ENCODE measurements at regions not wholly inside any gene's neighbourhood (a gene's known extent, or its start where the extent isn't known, plus 50 kb on each side); places are given as distances from the start of the nearest gene placed in this dataset.
A peak's percentile ranks its signal among the peaks of the same experiment; 100 is the strongest.
"Not testable (repeated sequence)": the region's sequence is repeated elsewhere in the genome, so short reads cannot be mapped to it uniquely, and the experiment has no call there.

DNA sequence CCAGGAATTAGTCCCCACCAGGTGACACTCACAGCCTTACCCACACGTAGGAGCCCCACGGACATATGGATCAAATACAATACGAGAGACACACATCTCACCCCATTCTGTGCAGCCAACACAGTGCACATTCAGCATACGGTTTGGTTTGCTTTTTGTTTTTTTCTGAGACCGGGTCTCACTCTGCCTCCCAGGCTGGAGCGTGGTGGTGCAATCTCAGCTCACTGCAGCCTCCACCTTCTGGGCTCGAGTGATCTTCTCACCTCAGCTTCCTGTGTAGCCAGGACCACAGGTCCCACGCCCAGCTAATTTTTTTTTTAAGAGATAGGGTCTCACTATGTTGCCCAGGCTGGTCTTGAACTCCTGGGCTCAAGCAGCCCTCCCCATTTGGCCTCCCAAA is 102.8 kb downstream of the POTEB start:
- not testable (repeated sequence) for ATAC-seq; DNase-seq (ENCODE audit: low spot score)

- not testable (repeated sequence) for ATAC-seq; DNase-seq (ENCODE audit: low spot score)
These were observed 111.0 kb downstream of the POTEB start for GRCh38 chr15:21766524-21766923.

DNA sequence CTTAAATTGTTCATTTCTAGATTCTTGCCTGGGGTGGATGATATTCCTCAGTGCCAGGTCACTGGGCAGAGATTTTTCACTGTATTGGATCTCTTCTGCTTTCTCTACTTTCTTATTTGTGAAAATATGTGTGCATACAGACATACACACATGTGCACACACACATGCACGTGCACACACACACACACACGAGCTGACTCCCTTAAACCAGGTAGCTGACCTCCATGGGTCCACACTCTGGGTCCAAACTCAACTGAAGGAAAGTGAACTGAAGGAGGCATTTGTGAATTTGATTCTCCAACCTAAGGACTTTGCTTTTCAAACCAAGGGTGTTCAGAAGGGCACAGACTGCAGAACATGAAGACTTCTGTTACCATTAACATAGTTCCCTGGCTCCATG is 113.8 kb downstream of the POTEB start:
- not testable (repeated sequence) for DNase-seq (ENCODE audit: low spot score); ATAC-seq

DNA sequence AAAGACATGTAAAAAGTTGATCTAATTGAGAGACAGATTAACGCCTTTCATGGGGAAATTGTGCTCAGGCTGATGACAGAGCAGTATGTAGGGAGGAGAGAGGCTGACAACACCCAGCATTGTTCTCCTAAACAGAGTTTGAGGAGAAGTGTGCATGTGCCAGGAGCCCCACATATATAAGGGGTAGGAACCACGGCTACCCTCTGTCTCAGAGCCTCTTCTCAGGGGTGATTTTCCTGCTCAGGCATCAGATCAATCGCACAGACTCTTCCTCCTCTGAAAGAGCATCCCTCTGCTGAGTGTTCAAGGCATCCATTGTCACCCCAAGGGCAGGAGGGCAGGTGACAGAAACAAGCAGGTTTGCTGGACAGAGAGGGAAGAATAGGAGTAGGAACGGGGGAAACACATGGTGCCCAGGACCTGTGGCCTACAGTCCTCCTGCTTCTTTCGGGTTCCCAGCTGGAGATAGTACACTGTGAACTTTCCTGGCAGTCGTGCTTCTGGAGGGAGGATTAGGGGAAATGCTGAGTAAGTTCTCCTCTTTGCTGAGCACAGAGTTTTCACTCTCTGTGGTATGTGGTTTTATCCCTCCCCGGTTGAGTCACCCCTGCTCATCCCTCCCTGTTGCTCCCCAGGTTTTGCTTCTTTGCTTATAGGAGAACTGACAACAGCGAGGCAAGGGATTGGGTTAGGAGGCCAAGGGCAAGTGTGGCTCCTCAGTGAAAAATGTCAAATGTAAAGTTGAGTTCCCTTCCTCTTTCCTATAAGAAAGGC is 117.1 kb downstream of the POTEB start:
- not testable (repeated sequence) for ATAC-seq; DNase-seq (ENCODE audit: low spot score)

DNA sequence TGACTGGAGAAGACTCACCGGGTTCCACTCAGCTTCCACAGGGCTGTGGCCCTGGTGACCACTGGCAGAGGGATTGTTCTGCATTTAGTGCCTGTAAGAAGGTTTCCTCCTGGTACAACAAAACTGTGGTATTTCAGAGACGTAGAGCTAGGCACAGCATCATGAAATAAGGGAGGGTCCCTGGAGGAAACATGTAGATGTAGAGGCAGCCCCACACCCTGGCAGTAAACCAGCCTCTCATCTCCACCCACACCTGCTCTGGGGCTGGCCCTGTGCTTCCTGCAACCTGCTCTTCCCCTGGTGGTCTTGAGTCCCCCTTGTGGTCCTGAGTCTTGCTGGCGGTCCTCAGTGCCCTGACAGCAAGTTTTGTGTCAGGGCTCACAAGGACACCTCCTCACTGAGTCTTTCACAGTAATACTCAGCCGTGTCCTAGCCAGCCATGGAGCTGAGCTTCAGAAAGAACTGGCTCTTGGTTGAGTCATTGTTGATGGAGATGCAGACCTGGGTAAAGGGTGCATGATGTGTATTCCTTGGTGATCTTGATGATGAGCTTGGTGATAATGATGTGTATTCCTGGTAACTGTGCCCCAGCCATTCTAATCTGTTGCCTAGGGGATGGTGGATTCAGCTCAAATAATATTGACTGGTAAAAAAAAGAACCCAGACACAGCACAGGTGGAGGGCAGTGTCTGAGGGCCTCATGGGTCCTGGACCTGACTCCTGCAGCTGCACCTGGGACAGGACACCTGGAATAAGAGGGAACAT is 118.0 kb downstream of the POTEB start:
- not testable (repeated sequence) for ATAC-seq; DNase-seq (ENCODE audit: low spot score)

GRCh38 chr15:21753838-21754237 is 123.7 kb downstream of the POTEB start:
- not testable (repeated sequence) for DNase-seq (ENCODE audit: low spot score); ATAC-seq

DNA sequence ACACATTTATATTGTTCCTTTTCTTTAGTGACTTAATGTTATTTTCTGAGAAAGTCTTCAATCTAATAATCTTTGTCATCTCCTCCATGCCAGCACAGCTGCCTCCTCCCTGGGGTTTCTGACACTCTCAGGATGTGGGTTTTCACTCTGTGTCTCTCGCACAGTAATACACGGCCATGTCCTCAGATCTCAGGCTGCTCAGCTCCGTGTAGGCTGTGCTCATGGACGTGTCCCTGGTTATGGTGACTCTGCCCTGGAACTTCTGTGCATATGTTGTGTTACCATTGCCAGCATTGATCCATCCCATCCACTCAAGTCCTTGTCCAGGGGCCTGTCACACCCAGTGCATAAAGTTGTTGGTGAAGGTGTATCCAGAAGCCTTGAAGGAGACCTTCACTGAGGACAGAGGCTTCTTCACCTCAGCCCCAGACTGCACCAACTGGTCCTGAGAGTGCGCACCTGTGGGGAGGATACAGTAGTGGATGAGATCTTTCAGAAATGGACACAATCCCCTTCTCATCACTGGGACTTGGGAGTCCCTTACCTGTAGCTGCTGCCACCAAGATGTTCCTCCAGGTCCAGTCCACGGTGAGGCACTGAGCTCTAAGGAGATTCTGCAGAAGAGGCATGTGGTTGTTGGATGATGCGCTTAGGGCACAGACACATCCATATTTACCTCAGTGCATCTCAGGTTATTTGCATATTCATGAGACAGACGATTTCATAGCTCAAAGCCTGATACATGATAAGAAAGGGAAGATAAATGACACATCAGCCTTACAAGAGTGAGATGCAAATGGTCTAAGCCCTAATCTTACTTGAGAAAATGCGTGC is 125.2 kb downstream of the POTEB start:
- DNase-seq (ENCODE audit: low spot score); ATAC-seq: not testable (repeated sequence)

DNA sequence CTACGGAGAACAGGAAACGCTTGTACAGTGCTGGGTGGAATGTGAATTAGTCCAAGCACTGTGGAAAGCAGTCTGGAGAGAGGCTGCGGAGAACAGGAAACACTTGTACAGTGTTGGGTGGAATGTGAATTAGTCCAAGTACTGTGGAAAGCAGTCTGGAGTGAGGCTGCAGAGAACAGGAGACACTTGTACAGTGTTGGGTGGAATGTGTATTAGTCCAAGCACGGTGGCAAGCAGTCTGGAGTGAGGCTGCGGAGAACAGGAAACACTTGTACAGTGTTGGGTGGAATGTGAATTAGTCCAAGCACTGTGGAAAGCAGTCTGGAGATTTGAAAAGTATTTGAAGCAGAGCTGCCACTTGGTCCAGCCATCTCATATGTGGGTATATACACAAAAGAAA is 128.4 kb downstream of the POTEB start:
- ATAC-seq, result not testable (repeated sequence)

GRCh38 chr15:21744245-21744915 is 133.2 kb downstream of the POTEB start:
- not testable (repeated sequence) for DNase-seq (ENCODE audit: low spot score); ATAC-seq

More for the DNA sequence above, 128.4 kb downstream of the POTEB start:
- DNase-seq (ENCODE audit: low spot score), result not testable (repeated sequence)

GRCh38 chr15:21742067-21742466 is 135.5 kb downstream of the POTEB start:
- not testable (repeated sequence) for DNase-seq (ENCODE audit: low spot score); ATAC-seq

- ATAC-seq; DNase-seq (ENCODE audit: low spot score): not testable (repeated sequence)
These were observed 139.5 kb downstream of the POTEB start for GRCh38 chr15:21738003-21738402.

- not testable (repeated sequence) for DNase-seq (ENCODE audit: low spot score); ATAC-seq
These were observed 141.1 kb downstream of the POTEB start for GRCh38 chr15:21736443-21736842.

- not testable (repeated sequence) for DNase-seq (ENCODE audit: low spot score); ATAC-seq
These were observed 141.7 kb downstream of the POTEB start for GRCh38 chr15:21735837-21736236.

DNA sequence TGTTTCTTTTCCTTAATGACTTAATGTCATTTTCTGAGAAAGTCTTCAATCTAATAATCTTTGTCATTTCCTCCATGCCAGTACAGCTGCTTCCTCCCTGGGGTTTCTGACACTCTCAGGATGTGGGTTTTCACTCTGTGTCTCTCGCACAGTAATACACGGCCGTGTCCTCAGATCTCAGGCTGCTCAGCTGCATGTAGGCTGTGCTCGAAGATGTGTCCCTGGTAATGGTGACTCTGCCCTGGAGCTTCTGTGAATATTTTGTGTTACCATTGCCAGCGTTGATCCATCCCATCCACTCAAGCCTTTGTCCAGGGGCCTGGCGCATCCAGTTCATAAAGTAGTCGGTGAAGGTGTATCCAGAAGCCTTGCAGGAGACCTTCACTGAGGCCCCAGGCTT is 142.2 kb downstream of the POTEB start:
- not testable (repeated sequence) for DNase-seq (ENCODE audit: low spot score); ATAC-seq

- ATAC-seq, result peak; percentile 40
- DNase-seq (ENCODE audit: low spot score), result not testable (repeated sequence)
These were observed 146.0 kb downstream of the POTEB start for GRCh38 chr15:21731496-21731895.

DNA sequence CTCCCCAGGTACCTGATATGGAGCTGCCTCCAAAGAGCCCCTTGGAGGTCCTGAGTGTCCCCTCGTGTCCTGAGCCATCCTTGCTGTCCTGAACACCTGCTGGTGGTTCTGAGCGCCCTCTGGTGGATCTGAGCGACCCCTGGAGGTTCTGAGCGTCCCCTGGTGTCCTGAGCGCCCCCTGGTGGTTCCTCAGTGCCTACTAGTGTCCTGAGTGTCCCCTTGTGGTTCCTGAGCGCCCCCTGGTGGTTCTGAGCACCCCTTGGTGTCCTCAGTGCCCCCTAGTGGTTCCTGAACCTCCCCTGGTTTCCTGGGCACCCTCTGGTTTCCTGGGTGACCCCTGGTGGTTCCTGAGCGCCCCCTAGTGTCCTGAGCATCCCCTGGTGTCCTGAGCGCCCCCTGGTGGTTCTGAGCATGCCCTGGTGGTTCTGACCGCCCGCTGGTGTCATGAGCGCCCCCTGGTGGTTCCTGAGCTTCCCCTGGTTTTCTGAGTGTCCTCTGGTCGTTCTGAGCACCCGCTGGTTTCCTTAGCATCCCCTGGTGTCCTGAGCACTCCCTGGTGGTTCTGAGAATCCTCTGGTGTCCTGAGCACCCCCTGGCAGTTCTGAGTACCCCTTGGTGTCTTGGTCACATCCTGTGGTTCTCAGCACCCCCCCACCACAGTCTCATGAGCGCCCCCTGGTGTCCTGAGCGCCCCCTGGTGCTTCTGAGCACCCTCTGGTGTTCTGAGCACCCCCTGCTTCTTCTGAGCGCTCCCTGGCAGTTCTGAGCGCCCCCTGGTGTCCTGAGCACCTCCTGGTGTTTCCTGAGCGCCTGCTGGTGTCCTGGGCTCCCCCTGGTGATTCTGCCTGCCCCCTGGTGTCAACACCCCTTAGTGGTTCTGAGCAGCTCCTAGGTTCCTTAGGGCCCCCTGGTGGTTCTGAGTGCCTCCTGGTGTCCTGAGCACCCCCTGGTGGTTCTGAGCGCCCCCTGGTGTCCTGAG is 146.8 kb downstream of the POTEB start:
- ATAC-seq, result peak; percentile 99
- DNase-seq (ENCODE audit: low spot score), result not testable (repeated sequence)

- DNase-seq (ENCODE audit: low spot score); ATAC-seq: not testable (repeated sequence)
These were observed 152.5 kb downstream of the POTEB start for GRCh38 chr15:21724988-21725387.

- ATAC-seq; DNase-seq (ENCODE audit: low spot score): not testable (repeated sequence)
These were observed 156.4 kb downstream of the POTEB start for GRCh38 chr15:21721115-21721514.

GRCh38 chr15:21718779-21719178 is 158.8 kb downstream of the POTEB start:
- ATAC-seq; DNase-seq (ENCODE audit: low spot score): not testable (repeated sequence)

Data from left lobe of liver (tissue), 2 donors.